ENCODE measurements at regions not wholly inside any gene's neighbourhood (a gene's known extent, or its start where the extent isn't known, plus 50 kb on each side); places are given as distances from the start of the nearest gene placed in this dataset.
A peak's percentile ranks its signal among the peaks of the same experiment; 100 is the strongest.

- no peak for DNase-seq
These were observed 571.1 kb upstream of the ZNF608 start for GRCh38 chr5:125317536-125317995.

GRCh38 chr5:125321654-125322053 is 575.2 kb upstream of the ZNF608 start:
- no peak for DNase-seq
- in situ Hi-C loops (cut with HindIII; ENCODE audit: low pct_ligation_motif_present, low pct_unique_long_range_greater_than_20kb, low sequenced_read_pairs) = no loop called here

More at GRCh38 chr5:125317536-125317995, 571.1 kb upstream of the ZNF608 start:
- in situ Hi-C loops (cut with HindIII; ENCODE audit: low pct_ligation_motif_present, low pct_unique_long_range_greater_than_20kb, low sequenced_read_pairs) = no loop called here

- DNase-seq = no peak
- in situ Hi-C loops (cut with HindIII; ENCODE audit: low pct_ligation_motif_present, low pct_unique_long_range_greater_than_20kb, low sequenced_read_pairs) = no loop called here
These were observed 577.2 kb upstream of the ZNF608 start for GRCh38 chr5:125323613-125324012.

- in situ Hi-C loops (cut with HindIII; ENCODE audit: low pct_ligation_motif_present, low pct_unique_long_range_greater_than_20kb, low sequenced_read_pairs) = no loop called here
- no peak for DNase-seq
These were observed 579.2 kb upstream of the ZNF608 start for GRCh38 chr5:125325488-125326149.

GRCh38 chr5:125326150-125326510 is 579.7 kb upstream of the ZNF608 start:
- peak; percentile 55 for DNase-seq
- in situ Hi-C loops (cut with HindIII; ENCODE audit: low pct_ligation_motif_present, low pct_unique_long_range_greater_than_20kb, low sequenced_read_pairs) = no loop called here

GRCh38 chr5:125327676-125328075 is 581.2 kb upstream of the ZNF608 start:
- in situ Hi-C loops (cut with HindIII; ENCODE audit: low pct_ligation_motif_present, low pct_unique_long_range_greater_than_20kb, low sequenced_read_pairs) = no loop called here
- DNase-seq = no peak

- DNase-seq = no peak
- in situ Hi-C loops (cut with HindIII; ENCODE audit: low pct_ligation_motif_present, low pct_unique_long_range_greater_than_20kb, low sequenced_read_pairs) = no loop called here
These were observed 585.7 kb upstream of the ZNF608 start for GRCh38 chr5:125331987-125332598.

- no peak for DNase-seq
- in situ Hi-C loops (cut with HindIII; ENCODE audit: low pct_ligation_motif_present, low pct_unique_long_range_greater_than_20kb, low sequenced_read_pairs) = no loop called here
These were observed 587.0 kb upstream of the ZNF608 start for GRCh38 chr5:125333416-125333815.

GRCh38 chr5:125336401-125336800 is 590.0 kb upstream of the ZNF608 start:
- DNase-seq = no peak

GRCh38 chr5:125337294-125337693 is 590.9 kb upstream of the ZNF608 start:
- no peak for DNase-seq
- in situ Hi-C loops (cut with HindIII; ENCODE audit: low pct_ligation_motif_present, low pct_unique_long_range_greater_than_20kb, low sequenced_read_pairs) = no loop called here

More at GRCh38 chr5:125336401-125336800, 590.0 kb upstream of the ZNF608 start:
- in situ Hi-C loops (cut with HindIII; ENCODE audit: low pct_ligation_motif_present, low pct_unique_long_range_greater_than_20kb, low sequenced_read_pairs) = no loop called here

GRCh38 chr5:125338440-125339174 is 592.2 kb upstream of the ZNF608 start:
- in situ Hi-C loops (cut with HindIII; ENCODE audit: low pct_ligation_motif_present, low pct_unique_long_range_greater_than_20kb, low sequenced_read_pairs) = no loop called here
- no peak for DNase-seq

- DNase-seq = no peak
- in situ Hi-C loops (cut with HindIII; ENCODE audit: low pct_ligation_motif_present, low pct_unique_long_range_greater_than_20kb, low sequenced_read_pairs) = no loop called here
These were observed 595.0 kb upstream of the ZNF608 start for GRCh38 chr5:125341436-125341835.

- in situ Hi-C loops (cut with HindIII; ENCODE audit: low pct_ligation_motif_present, low pct_unique_long_range_greater_than_20kb, low sequenced_read_pairs) = no loop called here
- no peak for DNase-seq
These were observed 596.6 kb upstream of the ZNF608 start for GRCh38 chr5:125343015-125343414.

- in situ Hi-C loops (cut with HindIII; ENCODE audit: low pct_ligation_motif_present, low pct_unique_long_range_greater_than_20kb, low sequenced_read_pairs) = no loop called here
These were observed 599.9 kb upstream of the ZNF608 start for GRCh38 chr5:125346316-125346715.

GRCh38 chr5:125348221-125348692 is 601.8 kb upstream of the ZNF608 start:
- in situ Hi-C loops (cut with HindIII; ENCODE audit: low pct_ligation_motif_present, low pct_unique_long_range_greater_than_20kb, low sequenced_read_pairs) = no loop called here
- no peak for DNase-seq

More at GRCh38 chr5:125346316-125346715, 599.9 kb upstream of the ZNF608 start:
- DNase-seq = no peak

GRCh38 chr5:125348936-125349831 is 602.7 kb upstream of the ZNF608 start:
- no peak for DNase-seq
- in situ Hi-C loops (cut with HindIII; ENCODE audit: low pct_ligation_motif_present, low pct_unique_long_range_greater_than_20kb, low sequenced_read_pairs) = no loop called here

GRCh38 chr5:125357660-125358059 is 611.2 kb upstream of the ZNF608 start:
- no peak for DNase-seq
- in situ Hi-C loops (cut with HindIII; ENCODE audit: low pct_ligation_motif_present, low pct_unique_long_range_greater_than_20kb, low sequenced_read_pairs) = no loop called here

GRCh38 chr5:125365747-125366146 is 619.3 kb upstream of the ZNF608 start:
- in situ Hi-C loops (cut with HindIII; ENCODE audit: low pct_ligation_motif_present, low pct_unique_long_range_greater_than_20kb, low sequenced_read_pairs) = no loop called here

GRCh38 chr5:125367702-125368101 is 621.3 kb upstream of the ZNF608 start:
- in situ Hi-C loops (cut with HindIII; ENCODE audit: low pct_ligation_motif_present, low pct_unique_long_range_greater_than_20kb, low sequenced_read_pairs) = no loop called here
- DNase-seq = no peak

More at GRCh38 chr5:125365747-125366146, 619.3 kb upstream of the ZNF608 start:
- DNase-seq = no peak
